B cell (primary cell): ENCODE measurements at regions not wholly inside any gene's neighbourhood (a gene's known extent, or its start where the extent isn't known, plus 50 kb on each side); places are given as distances from the start of the nearest gene placed in this dataset.

Source experiments
- CTCF ChIP-seq: fragments of 200-600 bp; IDR thresholded peaks from one replicate; pipeline ENCODE4 v1.8.0; 2022; ENCODE audit warnings: antibody characterized with exemption, mild to moderate bottlenecking
- EZH2 ChIP-seq: IDR thresholded peaks from 2 replicates; pipeline ENCODE4 v1.6.1; 2012; ENCODE audit warnings: borderline replicate concordance, low read depth, mild to moderate bottlenecking, moderate library complexity, low read length; ENCODE audit not compliant: insufficient read depth, poor library complexity, severe bottlenecking

GRCh38 chr3:104896624-104897023 is 470.1 kb upstream of the ALCAM start:
- TF ChIP-seq CTCF: no peak
- no peak for TF ChIP-seq EZH2
